Thymus (tissue), 11 donors: ENCODE measurements at regions not wholly inside any gene's neighbourhood (a gene's known extent, or its start where the extent isn't known, plus 50 kb on each side); places are given as distances from the start of the nearest gene placed in this dataset.

Experiments used
- DNase-seq, 9 donors: peaks; one replicate each; pipeline ENCODE4 v3.0.0-alpha.2; 2013; ENCODE audit warnings: low spot score in 9 of 9, low read depth in 6 of 9, missing footprints in 1 of 9
- H3K27ac ChIP-seq, 2 donors: one replicate each; pipeline ENCODE4 v1.5.1; 2013; ENCODE audit warnings: control low read depth in 1 of 2, low read depth in 1 of 2, low read length in 1 of 2, mild to moderate bottlenecking in 1 of 2, moderate library complexity in 1 of 2
- H3K27me3 ChIP-seq, 2 donors: one replicate each; pipeline ENCODE4 v1.5.1; 2013; ENCODE audit warnings: low read length in 1 of 2; ENCODE audit not compliant: control insufficient read depth in 2 of 2, insufficient read depth in 1 of 2
- H3K36me3 ChIP-seq, 2 donors: one replicate each; pipeline ENCODE4 v1.5.1; 2013; ENCODE audit warnings: low read length in 1 of 2, mild to moderate bottlenecking in 1 of 2, moderate library complexity in 1 of 2; ENCODE audit not compliant: control insufficient read depth in 2 of 2, insufficient read depth in 2 of 2
- H3K4me1 ChIP-seq, 2 donors: one replicate each; pipeline ENCODE4 v1.5.1; 2013; ENCODE audit warnings: low read length in 2 of 2; ENCODE audit not compliant: control insufficient read depth in 2 of 2, insufficient read depth in 2 of 2
- H3K4me3 ChIP-seq, 2 donors: one replicate each; pipeline ENCODE4 v1.5.1; 2013; ENCODE audit warnings: low read length in 2 of 2, control low read depth in 1 of 2, mild to moderate bottlenecking in 1 of 2
- H3K9me3 ChIP-seq, 2 donors: one replicate each; pipeline ENCODE4 v1.5.1; 2013; ENCODE audit warnings: low read length in 1 of 2, mild to moderate bottlenecking in 1 of 2; ENCODE audit not compliant: control insufficient read depth in 2 of 2, insufficient read depth in 1 of 2
- WGBS: extraction: QIAGEN DNeasy Blood & Tissue Kit; methylation state at CpG from one replicate; pipeline ENCODE4 v1.1.7; 2013; 5-methylcytosine and 5-hydroxymethylcytosine counted together
- donor health status: healthy.

GRCh38 chr4:147044241-147044640 is 98.6 kb upstream of the TTC29 start:
- H3K9me3 ChIP-seq, result no peaks in the 10 kb centered on the region
- peaks cover 0 to 2% of the 10 kb centered on the region in 2 donors for H3K27me3 ChIP-seq
- H3K36me3 ChIP-seq, result no peaks in the 10 kb centered on the region
- DNase-seq, result no peak
- WGBS, result 64% methylated on average over 4 of the region's 4 CpGs
- H3K4me1 ChIP-seq, result no peaks in the 10 kb centered on the region
- H3K4me3 ChIP-seq, result no peak overlapping the region
- no peak overlapping the region for H3K27ac ChIP-seq

DNA sequence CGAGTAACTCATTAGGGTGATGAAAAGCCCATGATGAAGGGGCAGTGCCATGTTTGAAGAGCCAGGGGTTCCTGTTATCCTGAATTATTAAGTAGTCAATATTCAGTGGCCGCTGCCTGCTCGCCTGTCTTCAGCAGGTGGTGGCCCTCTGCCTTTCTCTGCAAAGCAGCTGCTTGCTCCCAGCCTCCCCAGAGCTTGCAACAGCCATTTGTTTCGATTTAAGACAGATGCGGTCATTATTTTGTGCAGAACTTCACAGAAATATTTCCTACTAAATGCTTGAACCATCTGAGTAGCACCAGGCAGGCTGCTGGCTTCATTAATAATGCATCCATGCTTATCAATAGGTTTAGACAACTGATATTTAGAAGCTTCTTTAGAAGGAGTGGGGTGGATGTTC is 104.3 kb upstream of the TTC29 start:
- no peaks in the 10 kb centered on the region for H3K36me3 ChIP-seq
- H3K4me3 ChIP-seq, result no peak overlapping the region
- H3K27ac ChIP-seq, result no peak overlapping the region
- H3K4me1 ChIP-seq, result no peaks in the 10 kb centered on the region
- H3K27me3 ChIP-seq, result no peaks in the 10 kb centered on the region
- WGBS, result 92% methylated on average over 5 of the region's 5 CpGs
- H3K9me3 ChIP-seq, result no peaks in the 10 kb centered on the region
- no peak for DNase-seq

DNA sequence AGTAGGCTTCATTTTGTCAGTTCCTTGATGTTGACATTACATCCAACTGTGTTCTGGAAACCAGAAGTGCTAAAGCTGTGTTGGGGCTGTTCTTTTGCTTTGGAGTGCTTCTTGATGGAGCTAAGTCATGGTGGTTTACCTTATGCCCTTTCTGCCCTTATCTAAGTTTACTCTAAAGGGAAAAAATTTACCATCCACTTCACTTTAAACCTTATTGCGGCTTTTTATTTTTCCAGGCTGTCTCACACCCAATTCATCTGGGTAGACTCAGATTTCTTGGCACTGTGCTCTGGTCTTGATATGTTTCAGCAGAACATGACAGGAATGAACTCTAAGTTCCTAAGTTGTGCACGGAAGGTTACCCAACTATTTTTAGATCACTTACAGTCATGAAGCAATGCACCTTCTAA is 104.7 kb upstream of the TTC29 start:
- WGBS, result 81% methylated on average over 2 of the region's 2 CpGs
- H3K9me3 ChIP-seq, result no peaks in the 10 kb centered on the region
- no peaks in the 10 kb centered on the region for H3K4me1 ChIP-seq
- no peaks in the 10 kb centered on the region for H3K27me3 ChIP-seq
- no peak overlapping the region for H3K4me3 ChIP-seq
- H3K36me3 ChIP-seq, result no peaks in the 10 kb centered on the region
- no peak overlapping the region for H3K27ac ChIP-seq
- no peak for DNase-seq

DNA sequence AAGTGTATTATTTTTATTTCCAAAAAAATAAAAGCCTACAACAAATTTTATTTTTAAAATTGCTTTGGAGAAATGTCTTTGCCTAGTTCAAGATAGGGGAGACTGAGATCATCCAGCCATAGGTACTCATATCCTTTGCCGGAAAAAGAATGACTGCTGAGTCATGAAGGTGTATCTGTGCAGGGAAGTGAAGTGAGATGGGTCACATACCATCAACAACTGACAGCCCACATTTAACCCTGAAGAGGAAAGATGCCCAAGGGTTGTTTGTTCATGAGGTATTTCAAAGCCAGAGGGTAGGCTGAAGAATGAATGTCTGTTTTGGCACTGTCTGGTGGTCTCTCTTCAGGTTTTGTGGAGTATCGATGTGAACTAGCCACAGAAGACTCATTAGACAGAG is 106.7 kb upstream of the TTC29 start:
- Histone ChIP-seq H3K36me3 (no peaks in the 10 kb centered on the region), H3K4me1 (no peaks in the 10 kb centered on the region), H3K27ac (no peak overlapping the region), H3K9me3 (no peaks in the 10 kb centered on the region), H3K27me3 (no peaks in the 10 kb centered on the region), H3K4me3 (no peak overlapping the region)
- 92% methylated on average over 2 of the region's 2 CpGs for WGBS
- no peak for DNase-seq

GRCh38 chr4:147054228-147054872 is 108.7 kb upstream of the TTC29 start:
- Histone ChIP-seq H3K9me3 (no peaks in the 10 kb centered on the region), H3K36me3 (no peaks in the 10 kb centered on the region), H3K4me1 (no peaks in the 10 kb centered on the region), H3K27me3 (no peaks in the 10 kb centered on the region), H3K4me3 (no peak overlapping the region), H3K27ac (no peak overlapping the region)
- DNase-seq, result no peak
- WGBS, result 98% methylated on average over 2 of the region's 2 CpGs

DNA sequence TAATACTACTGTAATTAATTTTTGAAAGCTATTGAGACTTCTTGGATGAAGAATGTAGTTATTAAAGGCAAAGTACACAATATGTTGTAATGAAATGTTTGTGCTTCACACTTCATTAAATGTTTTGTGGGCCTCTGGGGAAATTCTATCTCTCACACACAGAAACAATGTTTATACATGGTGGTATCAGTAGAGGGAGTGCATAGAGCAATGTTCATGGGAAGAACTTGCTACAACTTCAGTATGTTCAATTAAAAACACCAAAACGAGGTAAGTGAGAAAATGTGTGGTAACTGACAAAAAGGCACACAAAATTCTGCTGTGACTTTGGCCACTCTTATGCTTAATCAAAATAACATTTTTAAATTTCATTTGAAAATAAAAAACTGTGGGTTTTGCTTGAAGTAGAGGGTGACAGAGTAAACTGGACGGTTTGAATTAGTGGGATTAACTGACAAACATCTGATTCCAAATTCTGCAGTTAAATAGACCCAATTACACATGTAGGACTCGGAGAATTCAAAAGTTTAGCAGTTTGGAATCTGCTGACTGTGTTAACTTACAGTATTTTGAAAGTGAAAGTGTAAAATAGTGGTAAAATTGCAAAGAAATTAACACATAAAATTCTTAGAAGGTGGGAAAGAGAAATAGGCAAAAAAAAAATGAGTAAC is 111.4 kb upstream of the TTC29 start:
- 69% methylated on average over 3 of the region's 3 CpGs for WGBS
- Histone ChIP-seq H3K4me3 (peak overlapping the region; percentile 19), H3K36me3 (no peaks in the 10 kb centered on the region), H3K9me3 (no peaks in the 10 kb centered on the region), H3K4me1 (no peaks in the 10 kb centered on the region), H3K27me3 (no peaks in the 10 kb centered on the region), H3K27ac (no peak overlapping the region)
- peak in 3 of 9 donors; percentile 19 to 25 (median 21) for DNase-seq

GRCh38 chr4:147057611-147058190 is 112.0 kb upstream of the TTC29 start:
- no peaks in the 10 kb centered on the region for H3K9me3 ChIP-seq
- H3K4me3 ChIP-seq, result peak overlapping the region; percentile 19
- WGBS, result 59% methylated on average over 7 of the region's 7 CpGs
- no peak overlapping the region for H3K27ac ChIP-seq
- no peaks in the 10 kb centered on the region for H3K4me1 ChIP-seq
- no peaks in the 10 kb centered on the region for H3K36me3 ChIP-seq
- no peaks in the 10 kb centered on the region for H3K27me3 ChIP-seq
- DNase-seq, result peak in 5 of 9 donors; percentile 1 to 53 (median 13)

- Histone ChIP-seq H3K4me1 (no peaks in the 10 kb centered on the region), H3K4me3 (no peak overlapping the region), H3K27me3 (no peaks in the 10 kb centered on the region), H3K9me3 (no peaks in the 10 kb centered on the region), H3K36me3 (no peaks in the 10 kb centered on the region), H3K27ac (no peak overlapping the region)
- 91% methylated on average over 6 of the region's 6 CpGs for WGBS
- DNase-seq, result no peak
Observed at GRCh38 chr4:147059064-147059731, 113.5 kb upstream of the TTC29 start.
